SK-N-SH (cell line): ENCODE measurements at regions not wholly inside any gene's neighbourhood (a gene's known extent, or its start where the extent isn't known, plus 50 kb on each side); places are given as distances from the start of the nearest gene placed in this dataset.

Source experiments
- CTCF ChIA-PET: fragments of 300-600, 350-600 bp; formaldehyde crosslinking; extraction: SDS; loops from one replicate; lab custom pipeline; 2021; lab: Yijun Ruan, JAX
- POLR2A ChIA-PET: fragments of 350-600 bp; sonication (Branson Sonifier 250); formaldehyde crosslinking; extraction: SDS; loops from one replicate; lab custom pipeline; 2020; ENCODE audit warnings: antibody characterized with exemption, inconsistent platforms; lab: Yijun Ruan, JAX
- DNase-seq: peaks from one replicate; pipeline ENCODE4 v3.0.0; 2012
- H2AFZ ChIP-seq: fragments of 200-600 bp; sonication (generic); 2 replicates; pipeline ENCODE4 v1.8.1; 2016; ENCODE audit warnings: antibody characterized with exemption, mild to moderate bottlenecking, low read depth
- H3F3A ChIP-seq: fragments of 200-600 bp; sonication (generic); replicated peaks from 2 replicates; pipeline ENCODE3; 2016; ENCODE audit warnings: antibody characterized with exemption, mild to moderate bottlenecking; ENCODE audit not compliant: insufficient read depth
- H3K27ac ChIP-seq, 2 experiments: fragments of 200-500 bp in 1 of 2; fragments of 200-600 bp in 1 of 2; sonication (Bioruptor generic) in 1 of 2; sonication (generic), shearing (Covaris generic) in 1 of 2; 2 replicates each; pipeline versions ENCODE4 v1.5.1 to v1.6.1; 2014 to 2016; ENCODE audit warnings: low read depth in 2 of 2, inconsistent platforms in 1 of 2, low read length in 1 of 2, mild to moderate bottlenecking in 1 of 2, mixed read lengths in 1 of 2
- H3K27me3 ChIP-seq: fragments of 200-600 bp; sonication (generic), shearing (Covaris generic); 2 replicates; pipeline ENCODE4 v1.6.1; 2016; ENCODE audit warnings: mixed run types; ENCODE audit not compliant: insufficient read depth
- H3K36me3 ChIP-seq, 2 experiments: fragments of 200-500 bp in 1 of 2; fragments of 200-600 bp in 1 of 2; sonication (Bioruptor generic) in 1 of 2; sonication (generic) in 1 of 2; replicated peaks in 1 of 2; 2 replicates each; pipeline versions ENCODE3 to v1.5.1; 2014 to 2016; ENCODE audit warnings: low read length in 1 of 2, mild to moderate bottlenecking in 1 of 2; ENCODE audit not compliant: insufficient read depth in 2 of 2, control insufficient read depth in 1 of 2
- H3K4me1 ChIP-seq, 2 experiments: fragments of 200-500 bp in 1 of 2; fragments of 200-600 bp in 1 of 2; sonication (Bioruptor generic) in 1 of 2; sonication (generic), shearing (Covaris generic) in 1 of 2; 2 replicates each; pipeline versions ENCODE4 v1.5.1 to v1.6.1; 2014 to 2016; ENCODE audit warnings: low read depth in 1 of 2, low read length in 1 of 2, mixed run types in 1 of 2; ENCODE audit not compliant: insufficient read depth in 2 of 2, control insufficient read depth in 1 of 2
- H3K4me2 ChIP-seq: fragments of 200-600 bp; sonication (generic), shearing (Covaris generic); 2 replicates; pipeline ENCODE4 v1.6.1; 2017; ENCODE audit warnings: mixed run types
- H3K4me3 ChIP-seq, 2 experiments: fragments of 200-500 bp in 1 of 2; fragments of 200-600 bp in 1 of 2; sonication (Bioruptor generic) in 1 of 2; sonication (generic), shearing (Covaris generic) in 1 of 2; 2 replicates each; pipeline versions ENCODE4 v1.5.1 to v1.8.1; 2014 to 2016; ENCODE audit warnings: low read depth in 2 of 2, inconsistent platforms in 1 of 2, low read length in 1 of 2, mild to moderate bottlenecking in 1 of 2, mixed read lengths in 1 of 2, moderate library complexity in 1 of 2
- H3K79me2 ChIP-seq: fragments of 200-600 bp; sonication (generic); 2 replicates; pipeline ENCODE4 v1.8.1; 2017; ENCODE audit warnings: mild to moderate bottlenecking; ENCODE audit not compliant: insufficient read depth
- H3K9ac ChIP-seq: fragments of 200-600 bp; sonication (generic); 2 replicates; pipeline ENCODE4 v1.6.1; 2017; ENCODE audit warnings: mixed run types
- H3K9me2 ChIP-seq: fragments of 200-600 bp; sonication (generic); 2 replicates; pipeline ENCODE4 v1.6.1; 2017; ENCODE audit warnings: mixed run types
- H3K9me3 ChIP-seq: fragments of 200-600 bp; sonication (generic); 2 replicates; pipeline ENCODE4 v1.6.1; 2017; ENCODE audit warnings: mixed run types, mild to moderate bottlenecking, moderate library complexity
- H4K20me1 ChIP-seq: fragments of 200-600 bp; sonication (generic); 2 replicates; pipeline ENCODE4 v1.6.1; 2017; ENCODE audit warnings: mild to moderate bottlenecking, mixed run types; ENCODE audit not compliant: insufficient read depth
- CTCF ChIP-seq: fragments of 200-600 bp; sonication (generic); IDR thresholded peaks from 2 replicates; pipeline ENCODE4 v1.6.1; 2017; ENCODE audit warnings: antibody characterized with exemption, mild to moderate bottlenecking, moderate library complexity
- ELF1 ChIP-seq: IDR thresholded peaks from 2 replicates; pipeline ENCODE4 v1.4.0; 2012
- EZH2phosphoT487 ChIP-seq: fragments of 200-600 bp; sonication (generic); IDR thresholded peaks from 2 replicates; pipeline ENCODE4 v1.6.1; 2017; ENCODE audit warnings: low read depth, mixed run types, mild to moderate bottlenecking, antibody characterized with exemption, moderate library complexity, borderline replicate concordance
- FOXM1 ChIP-seq: IDR thresholded peaks from 2 replicates; pipeline ENCODE4 v1.4.0; 2012; ENCODE audit warnings: low read depth, mild to moderate bottlenecking
- GABPA ChIP-seq: IDR thresholded peaks from 2 replicates; pipeline ENCODE4 v1.4.0; 2012; ENCODE audit warnings: low read depth, mild to moderate bottlenecking
- GATA2 ChIP-seq: sonication (generic); formaldehyde crosslinking; IDR thresholded peaks from 2 replicates; pipeline ENCODE4 v1.5.0; 2020; ENCODE audit warnings: mild to moderate bottlenecking, missing genetic modification reagents
- JUND ChIP-seq: IDR thresholded peaks from 2 replicates; pipeline ENCODE4 v1.4.0; 2012
- MEF2A ChIP-seq: IDR thresholded peaks from 2 replicates; pipeline ENCODE4 v1.4.0; 2012; ENCODE audit warnings: low read depth, borderline replicate concordance
- POLR2AphosphoS5 ChIP-seq: IDR thresholded peaks from 2 replicates; pipeline ENCODE4 v1.6.1; 2012; ENCODE audit warnings: low read depth, low read length
- REST ChIP-seq: IDR thresholded peaks from 2 replicates; pipeline ENCODE4 v1.6.1; 2012; ENCODE audit warnings: mild to moderate bottlenecking, low read depth, low read length, moderate library complexity
- RXRA ChIP-seq: IDR thresholded peaks from 2 replicates; pipeline ENCODE4 v1.4.0; 2012; ENCODE audit warnings: low read depth, mild to moderate bottlenecking, borderline replicate concordance
- TCF12 ChIP-seq: IDR thresholded peaks from 2 replicates; pipeline ENCODE4 v1.4.0; 2012
- TEAD4 ChIP-seq: IDR thresholded peaks from 2 replicates; pipeline ENCODE4 v1.4.0; 2012; ENCODE audit warnings: mild to moderate bottlenecking, borderline replicate concordance; ENCODE audit not compliant: insufficient read depth
- USF1 ChIP-seq: IDR thresholded peaks from 2 replicates; pipeline ENCODE4 v1.4.0; 2012; ENCODE audit warnings: low read depth, borderline replicate concordance
- USF2 ChIP-seq: fragments of 150-350 bp; IDR thresholded peaks from 2 replicates; pipeline ENCODE4 v1.6.1; 2017; ENCODE audit warnings: antibody characterized with exemption, low read length, low read depth, borderline replicate concordance
- WGBS: methylation state at CpG from one replicate; pipeline ENCODE4 v1.1.6; 2017; ENCODE audit warnings: low lambda C conversion rate; 5-methylcytosine and 5-hydroxymethylcytosine counted together

- Histone ChIP-seq H3K4me1 (no peaks in the 10 kb centered on the region), H3K9me3 (peaks cover 9% of the 10 kb centered on the region; the same call in 1 of the 2 replicates), H3K4me3 (no peak overlapping the region), H3K9ac (no peak overlapping the region), H3F3A (no peaks in the 10 kb centered on the region), H3K9me2 (no peaks in the 10 kb centered on the region), H4K20me1 (no peaks in the 10 kb centered on the region), H3K36me3 (no peaks in the 10 kb centered on the region), H2AFZ (no peak overlapping the region), H3K79me2 (no peaks in the 10 kb centered on the region), H3K27ac (no peak overlapping the region), H3K4me2 (no peak overlapping the region), H3K27me3 (peaks cover 5% of the 10 kb centered on the region; the same call in 1 of the 2 replicates)
- no peak for DNase-seq
- no peak for TF ChIP-seq USF2
- TF ChIP-seq GATA2 = no peak
- no peak for TF ChIP-seq CTCF
- no peak for TF ChIP-seq TEAD4
- TF ChIP-seq EZH2phosphoT487 = no peak
- no peak for TF ChIP-seq GABPA
- TF ChIP-seq RXRA = no peak
- TF ChIP-seq ELF1 = no peak
- TF ChIP-seq REST = no peak
- no peak for TF ChIP-seq MEF2A
- no peak for TF ChIP-seq JUND
- TF ChIP-seq USF1 = no peak
- no peak for TF ChIP-seq FOXM1
- TF ChIP-seq TCF12 = no peak
- no peak for TF ChIP-seq POLR2AphosphoS5
- WGBS = 2% methylated on average over 2 of the region's 2 CpGs
- CTCF ChIA-PET = interaction anchor here (0.8 to 1.6 kb wide), 3 partner anchors 8 to 33 kb away, joined by 3 read pairs; no protein-coding TSS in a partner anchor
- POLR2A ChIA-PET = no interaction called here
These were observed 56.9 kb upstream of the VOPP1 start for GRCh38 chr7:55629051-55629677.
